ENCODE measurements at regions not wholly inside any gene's neighbourhood (a gene's known extent, or its start where the extent isn't known, plus 50 kb on each side); places are given as distances from the start of the nearest gene placed in this dataset.

DNA sequence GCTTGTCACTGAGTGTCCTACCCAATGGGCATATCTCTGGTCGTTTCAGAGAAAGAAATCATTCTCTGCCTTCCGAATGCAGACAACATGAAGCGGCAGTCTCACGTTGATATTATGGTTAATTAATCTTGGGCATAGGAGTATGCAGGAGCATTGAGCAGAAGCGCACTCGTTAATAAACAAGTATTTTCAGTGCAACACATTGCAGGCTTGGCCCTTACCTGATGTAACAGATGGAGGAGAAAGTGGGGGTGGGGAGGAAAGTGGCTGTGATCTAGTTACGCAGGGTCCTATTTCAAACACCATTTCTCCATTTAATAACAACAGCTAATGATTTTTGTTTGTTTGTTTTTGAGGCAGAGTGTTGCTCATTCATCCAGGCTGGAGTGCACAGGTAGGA is 414.0 kb upstream of the RBFOX1 start:
- no peak for DNase-seq

DNA sequence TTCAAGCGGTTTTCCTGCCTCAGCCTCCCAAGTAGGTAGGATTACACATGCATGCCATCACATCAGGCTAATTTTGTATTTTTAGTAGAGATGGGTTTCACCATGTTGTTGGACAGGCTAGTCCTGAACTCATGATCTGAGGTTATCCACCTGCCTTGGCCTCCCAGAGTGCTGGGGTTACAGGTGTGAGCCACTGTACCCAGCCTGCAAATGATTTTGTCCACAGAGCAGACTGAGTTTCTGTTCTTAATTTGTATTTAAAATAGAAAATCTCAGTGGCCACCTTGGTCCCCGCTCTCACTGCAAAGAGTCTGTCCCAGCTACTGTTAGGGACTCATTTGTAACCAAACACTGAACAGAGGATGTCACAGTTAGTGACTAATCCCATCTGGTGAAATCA is 415.7 kb upstream of the RBFOX1 start:
- DNase-seq = no peak

DNA sequence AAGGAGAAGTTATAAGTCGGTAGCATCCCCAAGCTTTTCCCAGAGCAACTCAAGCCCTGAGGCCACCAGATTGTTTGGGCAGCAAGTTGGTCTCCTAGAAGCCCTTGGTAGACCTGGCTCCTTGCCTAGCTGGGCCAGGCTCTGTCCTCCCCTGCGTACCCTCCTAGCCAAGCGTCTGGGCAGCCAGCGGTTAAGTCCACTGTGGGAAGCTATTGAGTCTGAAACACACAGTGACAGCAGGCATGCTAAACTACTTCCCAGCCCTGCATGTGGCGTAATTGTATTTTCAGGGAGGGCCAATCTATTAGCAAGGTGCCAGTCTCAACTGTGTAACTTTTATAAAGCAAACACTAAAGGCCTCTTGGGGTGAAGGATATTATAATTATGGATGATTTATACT is 419.1 kb upstream of the RBFOX1 start:
- DNase-seq = no peak

DNA sequence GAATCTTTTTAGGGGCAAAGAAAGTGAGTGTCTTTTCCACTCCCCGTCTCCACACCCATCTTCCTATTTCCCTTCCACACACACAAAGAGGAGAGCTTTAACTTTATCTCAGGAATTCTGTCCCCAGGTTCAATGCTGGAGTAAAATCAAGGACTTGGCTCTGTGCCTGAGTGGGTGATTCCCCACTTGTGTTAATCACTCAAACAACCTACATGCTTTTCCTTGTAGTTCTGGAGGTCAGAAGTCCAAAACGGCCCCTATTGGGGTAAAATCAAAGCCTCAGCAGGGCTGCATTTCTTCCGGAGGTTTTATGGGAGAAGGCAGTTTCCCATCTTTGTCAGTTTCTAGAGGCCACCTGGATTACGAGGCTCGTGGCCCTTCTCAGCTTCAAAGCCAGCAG is 422.3 kb upstream of the RBFOX1 start:
- no peak for DNase-seq

DNA sequence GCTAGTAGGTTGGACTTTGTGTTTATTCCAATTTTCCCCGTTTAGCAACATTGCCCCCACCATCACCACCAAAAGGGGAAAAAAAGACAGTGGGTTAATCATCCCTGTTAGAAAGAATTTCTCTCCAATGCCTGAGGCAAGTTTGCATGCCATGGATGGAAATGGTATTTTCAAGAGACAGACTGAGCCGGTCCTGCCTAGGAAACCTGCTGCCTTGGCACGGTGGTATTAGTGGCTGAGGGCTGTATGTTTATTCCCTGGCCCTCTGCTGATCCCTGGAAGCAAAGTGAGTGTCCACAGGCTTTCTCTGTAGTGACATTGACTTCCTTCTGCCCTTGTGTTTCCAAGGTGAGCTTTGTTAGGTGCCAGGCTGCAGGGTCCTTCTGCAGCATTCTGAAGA is 427.0 kb upstream of the RBFOX1 start:
- DNase-seq = no peak

DNA sequence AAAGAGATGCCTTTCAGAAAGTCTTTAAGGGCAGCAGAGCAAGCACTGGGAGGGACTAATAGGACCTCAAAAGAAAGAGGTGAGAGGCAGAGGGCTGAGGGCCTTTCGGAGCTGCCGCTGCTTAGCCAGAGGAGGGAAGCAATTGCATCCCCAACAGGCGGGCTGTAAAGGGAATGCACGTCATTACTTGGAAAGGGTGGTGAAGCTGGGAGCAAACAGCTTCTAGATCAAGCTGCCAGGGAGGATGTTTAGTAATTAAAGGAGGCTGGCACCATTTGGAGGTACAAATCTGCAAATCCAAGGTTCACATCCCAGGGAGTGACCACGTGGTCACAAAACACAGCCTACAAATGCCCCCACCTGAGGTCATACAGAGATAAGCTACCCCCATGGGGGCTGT is 429.0 kb upstream of the RBFOX1 start:
- DNase-seq = no peak

DNA sequence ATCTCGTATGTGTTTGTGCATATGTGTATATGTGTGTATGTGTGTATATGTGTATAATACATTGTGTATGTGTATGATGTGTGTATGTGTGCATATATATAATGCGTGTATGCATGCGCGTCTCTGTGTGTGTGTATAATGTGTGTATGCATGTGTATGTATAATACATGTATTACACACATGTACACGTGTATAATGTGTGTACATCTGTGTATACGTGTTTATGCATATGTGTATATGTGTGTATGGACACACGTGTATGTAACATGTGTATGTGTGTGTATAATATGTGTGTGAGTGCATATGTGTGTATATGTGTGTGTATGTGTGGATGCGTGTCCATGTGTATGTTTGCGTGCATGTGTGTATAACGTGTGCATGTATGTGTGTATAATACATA is 433.7 kb upstream of the RBFOX1 start:
- DNase-seq = no peak

DNA sequence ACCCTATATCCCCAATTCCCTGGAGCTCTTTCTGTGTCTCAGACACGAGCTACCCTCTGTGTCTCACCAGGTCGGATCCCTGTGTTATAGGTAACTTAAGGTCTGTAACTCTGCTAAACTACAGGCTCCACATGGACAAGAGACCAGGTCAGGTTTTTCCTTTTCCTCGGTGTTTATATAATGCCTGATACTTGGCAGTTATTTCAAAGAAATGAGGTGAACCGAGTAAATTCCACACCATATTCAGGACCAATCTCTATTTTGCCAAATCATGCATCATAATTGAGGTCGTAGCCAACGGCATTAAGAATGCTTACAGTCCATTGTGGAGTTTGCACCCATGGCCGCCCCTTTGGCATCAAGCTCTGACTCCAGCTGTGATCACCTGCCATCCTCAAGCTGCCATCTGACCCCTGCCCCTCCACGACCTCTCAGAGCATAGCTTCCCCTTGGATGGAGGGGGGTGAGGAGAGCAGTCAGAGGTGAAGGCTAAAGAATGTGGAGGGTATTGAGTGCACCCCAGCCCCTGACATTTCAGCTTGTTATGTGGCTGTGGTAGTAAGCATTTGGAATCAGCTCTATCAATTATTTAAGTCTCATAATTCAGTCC is 434.7 kb upstream of the RBFOX1 start:
- DNase-seq = no peak

DNA sequence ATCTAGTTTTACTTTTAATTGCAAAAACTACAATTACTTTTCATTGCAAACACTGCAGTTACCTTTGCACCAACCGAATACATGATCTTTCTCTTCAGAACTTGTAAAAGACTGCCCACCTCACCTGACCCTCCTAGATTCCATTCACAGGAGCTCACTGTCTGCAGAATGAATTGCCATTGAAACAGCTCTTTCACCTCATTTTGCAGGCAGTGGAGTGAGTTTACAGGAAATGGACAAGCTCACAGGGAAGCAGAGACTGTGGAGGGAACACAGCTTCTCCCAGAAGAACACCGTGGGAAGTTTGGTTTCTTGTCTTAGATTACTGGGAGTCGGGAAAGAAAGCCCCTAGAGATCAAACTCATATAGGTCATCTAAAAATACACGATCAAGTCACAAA is 439.7 kb upstream of the RBFOX1 start:
- no peak for DNase-seq

DNA sequence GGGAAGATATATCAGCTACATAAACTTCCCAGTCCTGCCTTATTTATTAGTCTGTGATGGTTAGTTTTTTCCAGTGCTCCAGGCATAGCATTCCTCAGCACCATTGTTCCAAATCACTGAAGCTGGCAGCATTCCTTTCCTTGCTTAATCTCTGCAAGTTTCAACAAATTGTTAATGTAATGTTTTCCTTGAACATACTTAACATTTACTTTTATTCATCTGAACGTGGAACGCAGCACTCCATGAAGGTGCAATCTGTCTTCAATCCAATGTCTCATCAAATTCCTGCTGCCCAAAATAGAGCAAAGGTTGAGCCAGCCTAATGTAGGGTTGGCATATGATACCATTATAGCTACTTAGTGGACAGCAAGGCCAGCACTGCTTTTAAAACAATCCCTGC is 441.1 kb upstream of the RBFOX1 start:
- no peak for DNase-seq

DNA sequence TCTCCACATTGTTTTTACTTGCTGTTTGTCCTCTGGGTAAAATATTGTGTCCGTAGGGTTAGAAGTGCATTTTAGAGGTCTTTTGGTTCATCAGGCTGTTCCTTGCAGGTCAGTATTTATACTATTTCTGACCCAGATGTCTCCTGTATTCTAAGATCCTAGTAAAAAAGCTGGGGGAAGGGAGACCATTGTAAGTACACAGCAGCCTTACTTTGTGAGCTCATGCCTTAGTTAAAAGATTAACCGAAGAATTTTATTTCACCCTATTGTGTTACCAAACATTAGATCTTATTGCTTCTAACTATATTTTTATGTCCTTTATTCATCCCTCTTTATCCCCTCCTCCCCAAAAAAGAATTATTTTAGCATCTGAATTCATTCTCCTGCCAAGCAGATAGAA is 444.1 kb upstream of the RBFOX1 start:
- DNase-seq = no peak

DNA sequence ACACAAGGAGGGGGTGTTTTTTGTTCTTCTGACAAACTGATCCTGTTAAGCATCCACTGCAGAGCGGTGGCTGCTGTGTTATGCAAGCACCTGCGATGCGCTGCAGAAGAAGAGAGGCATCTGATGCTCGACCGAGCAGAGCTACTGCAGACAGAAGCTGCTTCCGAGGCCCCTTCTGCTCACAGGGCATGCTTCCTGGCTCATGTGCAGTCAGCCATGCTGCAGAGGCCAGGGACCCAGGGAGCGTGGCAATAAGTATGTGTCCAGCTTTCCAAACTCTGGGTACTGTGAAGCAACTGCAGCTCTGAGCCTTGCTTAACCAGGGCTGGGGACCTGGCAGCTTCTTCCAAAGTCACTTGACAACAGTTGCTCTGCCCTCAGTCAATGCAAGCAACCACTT is 448.6 kb upstream of the RBFOX1 start:
- DNase-seq = no peak

DNA sequence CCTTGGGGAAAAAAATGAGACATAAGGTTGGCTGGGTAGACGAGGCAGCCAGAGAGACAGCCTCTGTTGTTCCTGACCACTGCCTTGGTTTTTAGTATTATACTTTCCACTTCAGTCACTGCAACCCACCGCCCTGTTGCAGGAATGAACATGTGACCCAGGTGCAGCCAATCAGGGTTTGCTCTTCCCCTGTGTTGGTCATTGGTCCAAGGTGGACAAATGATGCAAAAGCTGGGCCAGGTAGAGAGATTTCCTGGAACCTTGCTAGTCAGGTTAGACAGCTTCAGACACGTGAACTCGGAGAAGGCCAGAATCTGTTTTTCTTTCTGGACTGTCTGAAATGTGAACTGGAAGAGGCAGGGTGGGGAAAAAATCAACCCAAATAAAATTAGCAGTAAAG is 452.4 kb upstream of the RBFOX1 start:
- DNase-seq = no peak

DNA sequence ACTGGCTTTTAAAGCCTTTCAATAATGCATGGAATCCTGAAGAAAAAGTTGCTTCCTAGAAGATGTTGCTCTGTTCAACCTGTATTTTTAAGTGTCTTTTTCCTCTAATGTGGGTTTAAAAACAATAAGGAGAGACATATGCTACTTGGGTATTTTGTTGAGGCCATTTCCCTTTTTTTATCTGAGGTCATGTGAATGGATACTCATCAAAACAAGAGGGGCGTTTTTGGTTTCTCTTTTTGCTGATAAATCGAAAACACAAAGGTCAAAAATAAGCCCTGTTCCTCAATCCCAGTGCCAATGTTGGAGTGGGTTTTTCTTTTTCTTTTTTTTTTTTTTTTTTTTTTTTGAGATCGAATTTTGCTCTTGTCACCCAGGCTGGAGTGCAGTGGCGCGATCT is 468.0 kb upstream of the RBFOX1 start:
- no peak for DNase-seq

DNA sequence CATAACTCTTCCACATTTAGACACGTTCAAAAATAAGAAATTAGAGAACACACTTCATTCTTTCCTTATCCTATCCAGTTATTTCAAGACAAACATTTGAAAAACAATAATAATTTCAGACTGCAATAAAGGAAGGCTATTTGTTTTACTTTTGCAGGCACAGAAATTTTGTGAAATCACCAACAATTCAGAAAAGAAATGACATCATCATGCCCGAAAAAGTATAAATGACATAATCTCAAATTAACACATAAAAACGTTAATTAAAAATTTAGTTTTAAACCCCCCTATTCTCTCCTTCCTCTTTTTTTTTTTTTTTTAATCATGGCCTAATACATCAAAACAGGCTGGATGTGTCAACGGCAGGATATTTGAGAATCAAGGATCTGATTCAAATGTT is 468.4 kb upstream of the RBFOX1 start:
- DNase-seq = no peak

DNA sequence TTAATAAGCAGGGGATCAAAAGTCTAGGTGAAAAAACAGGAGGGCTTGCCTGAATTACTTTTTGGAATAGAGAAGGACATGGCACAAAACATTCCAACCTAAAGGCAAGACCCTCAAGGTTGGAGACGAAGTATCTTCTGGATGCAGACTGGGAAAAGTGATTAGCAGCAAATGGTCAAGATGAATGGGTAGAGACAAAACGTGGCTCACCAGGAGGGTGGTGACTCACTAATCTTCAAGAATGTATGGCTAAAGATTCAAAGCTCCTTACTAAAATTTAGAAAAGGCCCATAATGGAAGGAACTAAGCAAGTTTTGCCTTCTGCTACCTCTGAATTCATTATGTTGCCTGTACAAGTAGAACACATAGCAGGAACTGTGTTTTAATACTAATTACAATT is 469.5 kb upstream of the RBFOX1 start:
- no peak for DNase-seq

DNA sequence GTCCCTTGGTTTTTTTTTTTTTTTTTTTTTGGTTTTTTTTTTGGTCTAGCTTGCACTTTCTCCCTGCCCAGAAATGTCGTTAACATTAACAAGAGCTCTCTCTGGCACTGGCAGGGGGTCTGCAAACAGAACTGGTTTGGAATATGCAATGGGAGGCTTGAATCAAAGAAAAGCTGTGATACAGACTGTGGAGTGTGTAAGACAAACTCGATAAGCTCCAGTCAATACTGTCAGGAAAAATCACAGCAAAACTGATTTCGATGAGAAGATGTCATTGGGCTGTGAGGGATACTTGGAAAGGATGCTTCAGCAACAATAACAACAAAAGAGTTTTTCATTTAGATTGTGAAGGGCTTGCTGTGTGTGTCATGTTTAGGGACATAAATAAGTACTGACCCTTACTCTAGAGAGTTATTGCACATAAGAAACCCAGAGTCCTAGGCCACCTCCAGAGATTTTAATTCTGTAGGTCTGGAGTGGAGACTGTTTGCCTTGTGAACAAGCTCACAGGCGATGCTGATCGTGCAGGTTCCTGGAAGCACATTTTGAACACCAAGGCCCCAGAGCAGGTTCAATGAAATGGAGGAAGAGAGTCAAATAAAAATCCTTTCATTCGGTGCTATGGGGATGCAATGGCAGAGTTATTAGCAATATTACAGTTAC is 470.7 kb upstream of the RBFOX1 start:
- DNase-seq = no peak

DNA sequence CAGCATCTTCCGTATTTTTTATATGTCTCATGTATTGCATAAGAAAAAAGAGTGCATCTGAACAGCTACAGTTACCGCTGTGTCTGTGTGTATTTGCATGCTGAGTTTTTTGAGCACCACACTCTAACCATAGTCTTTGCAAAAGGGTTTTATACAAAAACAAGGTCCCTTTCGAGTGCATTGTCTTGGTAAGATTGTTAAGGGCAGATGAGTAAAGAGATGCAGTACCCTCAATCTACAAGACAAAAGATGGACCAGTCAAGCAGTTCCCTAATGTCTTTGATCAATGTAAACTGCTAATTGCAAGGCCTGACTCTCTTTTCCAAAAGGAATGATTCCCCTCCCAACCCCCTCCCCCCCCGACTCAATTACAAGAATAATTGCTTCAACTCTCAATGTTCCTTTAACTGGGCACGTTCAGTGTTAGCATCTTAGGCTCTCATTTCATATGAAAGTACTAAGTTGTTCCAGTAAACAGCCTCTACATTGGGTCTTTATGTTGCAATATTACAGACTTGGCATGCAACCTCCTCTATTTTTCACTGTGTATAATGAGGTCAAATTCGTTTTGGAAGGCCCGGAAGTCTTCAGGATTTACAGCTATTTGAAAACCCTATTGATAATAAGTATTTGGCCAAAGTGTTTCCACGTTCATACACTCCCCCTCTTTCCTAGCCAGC is 471.4 kb upstream of the RBFOX1 start:
- DNase-seq = no peak

DNA sequence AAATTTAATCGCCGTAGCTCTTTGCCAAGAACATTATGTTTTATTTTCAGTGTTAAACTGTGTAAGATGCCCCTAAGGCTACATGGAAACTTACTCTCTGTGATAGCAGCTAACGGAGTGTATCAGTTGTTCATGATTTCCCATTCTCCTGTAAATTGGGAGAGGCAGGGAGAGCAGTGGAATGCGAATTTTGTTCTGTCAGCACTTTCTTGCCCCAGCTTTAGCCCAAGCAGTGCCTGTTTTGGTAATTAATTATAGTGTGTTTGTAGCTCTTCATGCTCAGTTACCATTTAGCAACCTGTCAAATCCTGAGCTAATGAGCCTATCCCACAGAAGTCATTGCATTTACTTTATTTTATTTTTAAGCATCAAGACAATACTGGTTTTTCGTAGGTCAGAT is 475.1 kb upstream of the RBFOX1 start:
- no peak for DNase-seq

DNA sequence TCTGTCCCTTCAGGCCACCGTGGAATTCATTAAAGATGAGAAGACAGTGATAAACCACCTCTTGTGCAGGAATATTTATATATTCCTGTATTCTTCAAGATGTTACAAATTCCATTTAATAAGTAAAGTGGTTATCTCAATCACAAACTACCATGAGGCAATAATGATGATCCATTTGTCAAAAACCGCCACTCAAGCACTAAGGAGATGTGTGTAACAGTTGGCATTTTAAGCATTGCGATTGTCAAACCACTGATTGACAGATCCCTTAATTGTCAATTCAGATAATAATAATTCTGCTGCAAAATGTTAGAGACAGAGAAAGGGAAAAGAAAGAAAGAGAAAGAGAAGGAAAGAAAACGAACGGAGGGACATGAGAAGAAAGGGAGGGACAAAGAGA is 476.1 kb upstream of the RBFOX1 start:
- DNase-seq = no peak

DNA sequence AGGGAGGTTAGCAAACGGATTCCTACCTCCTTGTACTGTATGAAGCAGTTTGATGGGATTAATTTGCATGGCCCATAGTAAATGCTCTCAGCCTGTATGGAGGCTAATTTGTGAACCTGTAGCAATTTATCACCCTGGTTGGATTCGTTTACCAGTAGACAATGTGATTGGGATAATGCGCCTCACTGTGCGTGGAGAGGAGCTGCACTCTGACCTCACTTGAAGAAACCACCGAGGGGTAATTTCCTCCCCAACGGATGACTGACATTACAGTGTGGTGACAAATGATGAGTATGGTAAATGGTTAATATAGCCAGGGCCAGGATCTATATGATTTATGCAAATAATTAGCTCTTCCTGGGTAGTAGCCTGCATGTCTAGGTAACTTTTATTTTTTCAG is 479.1 kb upstream of the RBFOX1 start:
- no peak for DNase-seq

DNA sequence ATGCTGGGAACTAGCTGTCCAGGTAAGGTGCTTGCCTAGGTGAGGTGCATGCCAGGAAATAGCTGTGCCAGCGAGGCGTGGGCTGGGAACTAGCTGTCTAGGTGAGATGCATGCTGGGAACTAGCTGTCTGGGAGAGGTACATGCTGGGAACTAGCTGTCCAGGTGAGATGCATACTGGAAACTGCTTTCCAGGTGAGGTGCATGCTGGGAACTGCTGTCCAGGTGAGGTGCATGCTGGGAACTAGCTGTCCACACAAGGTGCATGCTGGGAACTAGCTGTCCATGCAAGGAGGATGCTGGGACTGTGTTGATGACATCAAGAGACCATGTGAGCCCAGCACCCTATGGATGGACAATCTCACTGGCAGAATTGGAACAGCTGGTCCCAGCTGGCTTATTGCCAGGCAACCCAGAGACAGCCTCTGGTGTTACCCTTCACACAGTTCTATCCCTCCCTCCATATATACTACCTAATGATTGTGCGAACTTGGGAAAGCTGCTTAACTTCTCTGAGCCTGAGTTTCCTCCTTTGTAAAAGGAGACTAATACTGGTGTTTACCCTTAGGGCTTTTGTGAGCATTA is 479.9 kb upstream of the RBFOX1 start:
- DNase-seq = no peak

DNA sequence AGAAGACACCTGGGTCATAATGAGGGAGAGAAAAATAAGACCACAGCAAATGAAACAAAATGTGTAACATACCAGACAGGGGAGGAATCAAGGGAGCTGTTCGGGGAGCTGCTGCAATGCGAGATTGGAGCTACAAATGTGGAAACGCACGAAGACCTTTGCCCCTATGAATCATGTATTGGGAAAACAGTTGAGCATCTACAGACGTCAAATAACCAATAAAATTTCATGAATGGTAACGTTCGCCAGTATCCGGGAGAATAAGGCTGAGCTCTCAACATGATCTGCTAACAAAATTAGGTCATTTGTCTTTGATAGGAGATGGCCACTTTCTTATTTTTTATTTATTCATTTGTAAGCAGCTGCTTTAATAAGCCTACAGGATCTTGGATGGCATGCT is 486.2 kb upstream of the RBFOX1 start:
- no peak for DNase-seq

DNA sequence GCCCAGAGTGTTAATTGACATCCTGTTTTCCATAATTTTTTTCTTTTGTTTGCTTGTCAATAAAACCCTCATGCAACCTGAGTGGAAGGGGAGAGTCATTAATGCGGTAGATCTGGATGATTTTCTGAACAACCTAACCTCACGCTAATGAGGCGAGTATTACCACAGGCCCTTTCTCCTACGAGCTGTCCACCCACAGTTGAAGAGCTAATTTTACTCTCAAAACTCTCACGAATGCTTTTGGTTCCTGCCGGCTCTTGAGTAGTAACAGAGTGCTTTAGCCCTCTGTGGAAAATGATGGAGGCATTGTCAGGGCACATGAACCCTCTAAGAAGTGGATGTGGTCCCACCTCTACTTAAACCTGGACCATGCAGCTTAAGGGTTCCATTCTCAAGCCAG is 491.3 kb upstream of the RBFOX1 start:
- DNase-seq = no peak

DNA sequence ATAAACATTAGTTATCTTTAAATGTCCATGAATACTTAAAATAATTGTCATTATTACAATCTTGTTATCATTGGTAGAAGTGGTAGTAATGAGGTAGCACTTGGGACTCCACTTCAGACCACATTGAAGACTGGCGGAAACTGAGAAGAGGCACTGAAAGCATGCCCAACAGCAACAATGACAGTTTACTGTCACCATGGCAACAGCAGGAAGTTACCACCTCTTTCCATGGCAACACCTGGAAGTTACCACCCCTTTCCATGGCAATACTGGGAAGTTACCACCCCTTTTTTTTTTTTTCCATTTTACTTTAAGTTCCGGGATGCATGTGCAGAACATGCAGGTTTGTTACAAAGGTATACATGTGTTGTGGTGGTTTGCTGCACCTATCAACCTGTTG is 494.9 kb upstream of the RBFOX1 start:
- no peak for DNase-seq

Data from NCI-H526 treated with DMSO at 0.1 percent for 48 hours (cell line).